ENCODE measurements at regions not wholly inside any gene's neighbourhood (a gene's known extent, or its start where the extent isn't known, plus 50 kb on each side); places are given as distances from the start of the nearest gene placed in this dataset.

- DNase-seq: no peak
These were observed 789.9 kb downstream of the UQCRFS1 start for GRCh38 chr19:28422791-28423650.

- no peak for DNase-seq
These were observed 790.9 kb downstream of the UQCRFS1 start for GRCh38 chr19:28422046-28422445.

GRCh38 chr19:28420811-28421550 is 792.0 kb downstream of the UQCRFS1 start:
- DNase-seq: no peak

GRCh38 chr19:28419312-28419711 is 793.6 kb downstream of the UQCRFS1 start:
- DNase-seq: no peak

- no peak for DNase-seq
These were observed 795.6 kb downstream of the UQCRFS1 start for GRCh38 chr19:28417361-28417760.

- DNase-seq: no peak
These were observed 796.7 kb downstream of the UQCRFS1 start for GRCh38 chr19:28416245-28416644.

- no peak for DNase-seq
These were observed 798.2 kb downstream of the UQCRFS1 start for GRCh38 chr19:28414748-28415147.

- no peak for DNase-seq
These were observed 803.1 kb downstream of the UQCRFS1 start for GRCh38 chr19:28409859-28410258.

GRCh38 chr19:28406966-28407365 is 806.0 kb downstream of the UQCRFS1 start:
- no peak for DNase-seq

- DNase-seq: no peak
These were observed 807.6 kb downstream of the UQCRFS1 start for GRCh38 chr19:28405346-28405742.

GRCh38 chr19:28404472-28404871 is 808.5 kb downstream of the UQCRFS1 start:
- DNase-seq: no peak

- no peak for DNase-seq
These were observed 809.3 kb downstream of the UQCRFS1 start for GRCh38 chr19:28403690-28404089.

GRCh38 chr19:28402701-28403290 is 810.2 kb downstream of the UQCRFS1 start:
- DNase-seq: no peak

GRCh38 chr19:28401739-28402424 is 811.1 kb downstream of the UQCRFS1 start:
- DNase-seq: no peak

- DNase-seq: no peak
These were observed 811.8 kb downstream of the UQCRFS1 start for GRCh38 chr19:28400953-28401671.

GRCh38 chr19:28399187-28399586 is 813.8 kb downstream of the UQCRFS1 start:
- DNase-seq: no peak

GRCh38 chr19:28397800-28398199 is 815.2 kb downstream of the UQCRFS1 start:
- DNase-seq: no peak

- DNase-seq: no peak
These were observed 815.6 kb downstream of the UQCRFS1 start for GRCh38 chr19:28397306-28397705.

GRCh38 chr19:28396287-28396831 is 816.6 kb downstream of the UQCRFS1 start:
- DNase-seq: no peak

- DNase-seq: no peak
These were observed 818.2 kb downstream of the UQCRFS1 start for GRCh38 chr19:28394725-28395124.

- DNase-seq: no peak
These were observed 819.2 kb downstream of the UQCRFS1 start for GRCh38 chr19:28393574-28394336.

All from AML-193 (cell line).